ENCODE measurements at regions not wholly inside any gene's neighbourhood (a gene's known extent, or its start where the extent isn't known, plus 50 kb on each side); places are given as distances from the start of the nearest gene placed in this dataset.

GRCh38 chr5:6154216-6154615 is 224.1 kb downstream of the MED10 start:
- CTCF ChIA-PET (ENCODE audit: partially characterized antibody), result interaction anchor here (0.5 kb wide), 1 partner anchor 268 kb away, joined by 3 read pairs; no protein-coding TSS in a partner anchor
- H3K79me2 ChIP-seq (ENCODE audit: control insufficient read depth in 1 of 2, insufficient read depth in 2 of 2, low read length in 2 of 2), result no peaks in the 10 kb centered on the region

More at GRCh38 chr5:6154216-6154615, 224.1 kb downstream of the MED10 start:
- no peaks in the 10 kb centered on the region for H3K4me1 ChIP-seq (replicated peaks in 1 of 4; ENCODE audit: control insufficient read depth in 3 of 4, insufficient read depth in 4 of 4, low read length in 3 of 4)
- FAIRE-seq, result no peak
- no peak overlapping the region for H2AK5ac ChIP-seq (ENCODE audit: low read depth, low read length)
- no peak for DNase-seq (ENCODE audit: low read depth in 1 of 2, low spot score in 2 of 2)
- H3K23me2 ChIP-seq (ENCODE audit: low read depth, low read length), result no peaks in the 10 kb centered on the region
- TF ChIP-seq ATF2 (IDR thresholded peaks at IDR 0.05; ENCODE audit: low read length), result no peak
- no peak for TF ChIP-seq CBX8 (IDR thresholded peaks at IDR 0.05; ENCODE audit: borderline replicate concordance, low read depth, low read length)
- no peak for TF ChIP-seq E2F6 (IDR thresholded peaks at IDR 0.05)
- TF ChIP-seq PHF8 (conservative IDR thresholded peaks at IDR 0.05; ENCODE audit: low read depth, low read length), result no peak
- no peak for TF ChIP-seq EP300 (IDR thresholded peaks at IDR 0.05; ENCODE audit: borderline replicate concordance in 1 of 2, low read depth in 2 of 2, low read length in 2 of 2)
- 89% methylated on average over 7 of the region's 7 CpGs; no CpG with 5 or more reads in 1 of the 2 experiments for WGBS, 2 experiments (ENCODE audit: extremely low coverage in 1 of 2, insufficient coverage in 1 of 2, insufficient read length in 1 of 2, insufficient replicate concordance in 2 of 2, low coverage in 1 of 2, low lambda C conversion rate in 2 of 2, missing lambda C conversion rate in 1 of 2)
- H2AFZ ChIP-seq (ENCODE audit: low read length), result no peak overlapping the region
- H2BK20ac ChIP-seq (ENCODE audit: low read length), result no peak overlapping the region
- no peak overlapping the region for H2BK120ac ChIP-seq (replicated peaks; ENCODE audit: low read depth, low read length)
- no peaks in the 10 kb centered on the region for H3K79me1 ChIP-seq (ENCODE audit: low read depth, low read length)
- no peaks in the 10 kb centered on the region for H3K9me3 ChIP-seq (ENCODE audit: insufficient read depth in 2 of 2, low read depth in 1 of 2, low read length in 1 of 2)
- H2BK5ac ChIP-seq (ENCODE audit: low read depth, low read length), result no peak overlapping the region
- no peak overlapping the region for H3K4me3 ChIP-seq (ENCODE audit: extremely low read depth in 1 of 4, insufficient read depth in 2 of 4, low read depth in 3 of 4, low read length in 4 of 4)
- no peak overlapping the region for H4K91ac ChIP-seq (replicated peaks; ENCODE audit: insufficient read length, low read length)
- no peak overlapping the region for H3K27ac ChIP-seq (ENCODE audit: low read depth, low read length)
- no peaks in the 10 kb centered on the region for H4K20me1 ChIP-seq (replicated peaks in 1 of 2; ENCODE audit: control insufficient read depth in 1 of 2, insufficient read depth in 2 of 2, low read length in 2 of 2)
- no peak overlapping the region for H4K5ac ChIP-seq (ENCODE audit: insufficient read length, low read depth, low read length)
- no peak overlapping the region for H3K4me2 ChIP-seq (ENCODE audit: insufficient read depth in 1 of 2, low read depth in 2 of 2, low read length in 2 of 2)
- no peak overlapping the region for H3K4ac ChIP-seq (replicated peaks; ENCODE audit: insufficient read length, low read depth, low read length)
- no peaks in the 10 kb centered on the region for H3K36me3 ChIP-seq (ENCODE audit: control insufficient read depth in 2 of 4, insufficient read depth in 4 of 4, low read length in 3 of 4)
- H3K9ac ChIP-seq (replicated peaks in 1 of 4; ENCODE audit: extremely low read depth in 1 of 4, low read depth in 3 of 4, low read length in 3 of 4), result no peak overlapping the region
- H3K56ac ChIP-seq (replicated peaks; ENCODE audit: insufficient read length, low read depth, low read length), result no peak overlapping the region
- no peak overlapping the region for H3K14ac ChIP-seq (ENCODE audit: insufficient read length)
- no peak overlapping the region for H3K18ac ChIP-seq (ENCODE audit: extremely low read depth, low read length)
- H2BK15ac ChIP-seq (ENCODE audit: low read length), result no peak overlapping the region
- POLR2A ChIA-PET (ENCODE audit: partially characterized antibody), result no interaction called here
- H3K23ac ChIP-seq (ENCODE audit: insufficient read length), result no peak overlapping the region
- H3K27me3 ChIP-seq (replicated peaks in 1 of 4; ENCODE audit: control insufficient read depth in 3 of 4, extremely low read depth in 1 of 4, insufficient read depth in 3 of 4, low read length in 3 of 4), result no peaks in the 10 kb centered on the region
- H2BK12ac ChIP-seq (ENCODE audit: low read depth, low read length), result no peak overlapping the region
- H4K8ac ChIP-seq (ENCODE audit: extremely low read depth, insufficient read depth, low read length), result no peak overlapping the region

Measured in H1 (cell line).